ENCODE measurements at regions not wholly inside any gene's neighbourhood (a gene's known extent, or its start where the extent isn't known, plus 50 kb on each side); places are given as distances from the start of the nearest gene placed in this dataset.

DNA sequence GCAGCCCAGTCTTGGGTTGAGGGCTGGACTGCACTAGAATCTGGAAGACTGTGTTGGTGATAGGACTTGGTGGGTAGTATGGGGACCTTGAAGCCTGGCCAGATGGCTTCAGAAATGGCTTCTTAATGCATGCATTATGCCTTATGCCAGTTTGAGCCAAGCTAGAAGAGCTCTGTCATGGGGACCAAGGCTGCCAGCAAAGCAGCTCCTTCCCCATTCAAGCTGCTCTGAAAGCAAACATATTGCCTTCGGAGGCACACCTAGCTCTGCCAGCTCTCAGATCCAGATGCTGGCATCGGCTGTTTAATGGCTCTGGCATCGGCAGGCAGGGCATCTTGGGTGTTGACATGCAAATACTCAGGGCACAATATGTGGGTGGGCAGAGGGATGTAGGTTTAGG lies 59.0 kb upstream of the IGFBP5 start:
- TF ChIP-seq CTCF (IDR thresholded peaks at IDR 0.05) (no peak), POLR2A (IDR thresholded peaks at IDR 0.05) (no peak)

Data from breast epithelium (tissue), 3 donors.